Panc1 (cell line): ENCODE measurements at regions not wholly inside any gene's neighbourhood (a gene's known extent, or its start where the extent isn't known, plus 50 kb on each side); places are given as distances from the start of the nearest gene placed in this dataset.

Source experiments
- ATAC-seq: fragments of 200-7000 bp; cut with Tn5 transposase; 2 replicates; pipeline ENCODE4 v1.9.1; 2020; ENCODE audit warnings: mild to moderate bottlenecking, moderate library complexity
- BruUV-seq: library from RNA; stranded (reverse); fragments of 400-500 nt; replicated peaks from 2 replicates; lab custom pipeline; 2021; lab: Mats Ljungman, UMichigan
- CTCF ChIA-PET: fragments of 300-600 bp; sonication (Branson Sonifier 250); formaldehyde crosslinking; loops from one replicate; lab custom pipeline; 2022; ENCODE audit warnings: antibody characterized with exemption; lab: Charles Lee
- POLR2A ChIA-PET: fragments of 300-600 bp; sonication (Branson Sonifier 250); formaldehyde crosslinking; loops from one replicate; lab custom pipeline; 2022; ENCODE audit warnings: antibody characterized with exemption; lab: Charles Lee
- DNase-seq: peaks from one replicate; pipeline ENCODE4 v3.0.0-alpha.2; 2010; ENCODE audit warnings: low read depth, low spot score
- H3K27ac ChIP-seq: 2 replicates; pipeline ENCODE4 v1.5.1; 2011; ENCODE audit warnings: mild to moderate bottlenecking, low read length, inconsistent platforms
- H3K27me3 ChIP-seq: fragments of 200-500 bp; sonication (Bioruptor generic); 2 replicates; pipeline ENCODE4 v1.6.0; 2014; ENCODE audit warnings: low read length, inconsistent platforms; ENCODE audit not compliant: control insufficient read depth, insufficient read depth
- H3K36me3 ChIP-seq: fragments of 200-500 bp; sonication (Bioruptor generic); 2 replicates; pipeline ENCODE4 v1.5.1; 2014; ENCODE audit warnings: inconsistent platforms, mild to moderate bottlenecking, low read length, moderate library complexity; ENCODE audit not compliant: control insufficient read depth, insufficient read depth
- H3K4me1 ChIP-seq: 2 replicates; pipeline ENCODE4 v1.5.1; 2011; ENCODE audit warnings: inconsistent platforms, mild to moderate bottlenecking, low read length, moderate library complexity; ENCODE audit not compliant: control insufficient read depth, insufficient read depth
- H3K4me3 ChIP-seq, 2 experiments: 2 replicates each; pipeline ENCODE4 v1.5.1; 2011 to 2012; ENCODE audit warnings: low read depth in 2 of 2, low read length in 2 of 2, mild to moderate bottlenecking in 2 of 2, inconsistent platforms in 1 of 2, moderate library complexity in 1 of 2
- H3K9me3 ChIP-seq: fragments of 200-500 bp; sonication (Bioruptor generic); 2 replicates; pipeline ENCODE4 v1.5.1; 2014; ENCODE audit warnings: low read depth, mild to moderate bottlenecking, inconsistent platforms, low read length, moderate library complexity; ENCODE audit not compliant: control insufficient read depth, insufficient read depth
- POLR2AphosphoS5 ChIP-seq: IDR thresholded peaks from 2 replicates; pipeline ENCODE4 v1.6.1; 2012; ENCODE audit warnings: mild to moderate bottlenecking, low read depth, low read length, moderate library complexity
- SIN3A ChIP-seq: IDR thresholded peaks from 2 replicates; pipeline ENCODE4 v1.6.1; 2012; ENCODE audit warnings: low read depth, mild to moderate bottlenecking, low read length, moderate library complexity, borderline replicate concordance; ENCODE audit not compliant: insufficient read depth
- TCF7L2 ChIP-seq: IDR thresholded peaks from 2 replicates; pipeline ENCODE4 v1.6.1; 2011; ENCODE audit warnings: mild to moderate bottlenecking, low read depth, low read length, inconsistent platforms
- in situ Hi-C: cut with HindIII; loops from 2 replicates; pipeline ENCODE4 v1.10.0; 2016; ENCODE audit warnings: low sequenced_read_pairs, low pct_unique_long_range_greater_than_20kb
- intact Hi-C: fragments of 100-400 bp; cut with micrococcal nuclease; formaldehyde crosslinking; loops from one replicate; pipeline ENCODE4 v1.10.0; 2022; ENCODE audit not compliant: unreplicated experiment
- TF ChIP-seq, protein P1 (sequence below): fragments of 450-650 bp; IDR thresholded peaks from 2 replicates; pipeline ENCODE4 v1.5.1; 2017; ENCODE audit warnings: mild to moderate bottlenecking
- TF ChIP-seq, protein P2 (sequence below), 2 experiments: IDR thresholded peaks; 2 replicates each; pipeline ENCODE4 v1.6.1; 2011 to 2012; ENCODE audit warnings: low read depth in 2 of 2, control low read depth in 1 of 2, low read length in 1 of 2, mild to moderate bottlenecking in 1 of 2, moderate library complexity in 1 of 2; ENCODE audit not compliant: insufficient read depth in 1 of 2

DNA sequence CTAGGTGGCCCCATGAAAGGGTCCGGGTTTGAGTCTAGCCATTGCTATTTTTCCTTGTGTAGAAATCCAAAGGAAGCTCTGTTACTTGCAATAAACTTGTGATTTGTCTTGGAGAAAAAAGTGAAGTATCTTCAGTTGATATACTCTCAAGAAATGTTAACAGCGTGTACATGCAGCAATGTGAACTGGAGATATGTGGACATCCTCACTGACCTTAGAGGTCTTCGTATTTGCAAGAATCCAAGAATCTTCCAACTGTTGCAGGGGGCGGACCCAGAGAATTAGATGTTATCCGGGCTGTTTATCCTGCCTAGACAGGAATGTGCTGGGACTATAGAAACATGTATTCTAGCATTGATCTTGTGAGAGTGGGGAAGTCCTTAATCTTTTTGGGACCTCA is 187.6 kb downstream of the KCNS3 start:
- Histone ChIP-seq H3K4me3 (no peak overlapping the region), H3K36me3 (no peaks in the 10 kb centered on the region), H3K9me3 (no peaks in the 10 kb centered on the region), H3K27ac (no peak overlapping the region), H3K27me3 (no peaks in the 10 kb centered on the region), H3K4me1 (no peaks in the 10 kb centered on the region)
- intact Hi-C loops: no loop called here
- TF ChIP-seq POLR2AphosphoS5 (no peak), SIN3A (no peak), TCF7L2 (no peak)
- TF ChIP-seq, protein P1, sequence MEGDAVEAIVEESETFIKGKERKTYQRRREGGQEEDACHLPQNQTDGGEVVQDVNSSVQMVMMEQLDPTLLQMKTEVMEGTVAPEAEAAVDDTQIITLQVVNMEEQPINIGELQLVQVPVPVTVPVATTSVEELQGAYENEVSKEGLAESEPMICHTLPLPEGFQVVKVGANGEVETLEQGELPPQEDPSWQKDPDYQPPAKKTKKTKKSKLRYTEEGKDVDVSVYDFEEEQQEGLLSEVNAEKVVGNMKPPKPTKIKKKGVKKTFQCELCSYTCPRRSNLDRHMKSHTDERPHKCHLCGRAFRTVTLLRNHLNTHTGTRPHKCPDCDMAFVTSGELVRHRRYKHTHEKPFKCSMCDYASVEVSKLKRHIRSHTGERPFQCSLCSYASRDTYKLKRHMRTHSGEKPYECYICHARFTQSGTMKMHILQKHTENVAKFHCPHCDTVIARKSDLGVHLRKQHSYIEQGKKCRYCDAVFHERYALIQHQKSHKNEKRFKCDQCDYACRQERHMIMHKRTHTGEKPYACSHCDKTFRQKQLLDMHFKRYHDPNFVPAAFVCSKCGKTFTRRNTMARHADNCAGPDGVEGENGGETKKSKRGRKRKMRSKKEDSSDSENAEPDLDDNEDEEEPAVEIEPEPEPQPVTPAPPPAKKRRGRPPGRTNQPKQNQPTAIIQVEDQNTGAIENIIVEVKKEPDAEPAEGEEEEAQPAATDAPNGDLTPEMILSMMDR: no peak
- TF ChIP-seq, protein P2, sequence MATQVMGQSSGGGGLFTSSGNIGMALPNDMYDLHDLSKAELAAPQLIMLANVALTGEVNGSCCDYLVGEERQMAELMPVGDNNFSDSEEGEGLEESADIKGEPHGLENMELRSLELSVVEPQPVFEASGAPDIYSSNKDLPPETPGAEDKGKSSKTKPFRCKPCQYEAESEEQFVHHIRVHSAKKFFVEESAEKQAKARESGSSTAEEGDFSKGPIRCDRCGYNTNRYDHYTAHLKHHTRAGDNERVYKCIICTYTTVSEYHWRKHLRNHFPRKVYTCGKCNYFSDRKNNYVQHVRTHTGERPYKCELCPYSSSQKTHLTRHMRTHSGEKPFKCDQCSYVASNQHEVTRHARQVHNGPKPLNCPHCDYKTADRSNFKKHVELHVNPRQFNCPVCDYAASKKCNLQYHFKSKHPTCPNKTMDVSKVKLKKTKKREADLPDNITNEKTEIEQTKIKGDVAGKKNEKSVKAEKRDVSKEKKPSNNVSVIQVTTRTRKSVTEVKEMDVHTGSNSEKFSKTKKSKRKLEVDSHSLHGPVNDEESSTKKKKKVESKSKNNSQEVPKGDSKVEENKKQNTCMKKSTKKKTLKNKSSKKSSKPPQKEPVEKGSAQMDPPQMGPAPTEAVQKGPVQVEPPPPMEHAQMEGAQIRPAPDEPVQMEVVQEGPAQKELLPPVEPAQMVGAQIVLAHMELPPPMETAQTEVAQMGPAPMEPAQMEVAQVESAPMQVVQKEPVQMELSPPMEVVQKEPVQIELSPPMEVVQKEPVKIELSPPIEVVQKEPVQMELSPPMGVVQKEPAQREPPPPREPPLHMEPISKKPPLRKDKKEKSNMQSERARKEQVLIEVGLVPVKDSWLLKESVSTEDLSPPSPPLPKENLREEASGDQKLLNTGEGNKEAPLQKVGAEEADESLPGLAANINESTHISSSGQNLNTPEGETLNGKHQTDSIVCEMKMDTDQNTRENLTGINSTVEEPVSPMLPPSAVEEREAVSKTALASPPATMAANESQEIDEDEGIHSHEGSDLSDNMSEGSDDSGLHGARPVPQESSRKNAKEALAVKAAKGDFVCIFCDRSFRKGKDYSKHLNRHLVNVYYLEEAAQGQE (IDR thresholded peaks at IDR 0.05; ENCODE audit: insufficient read depth in 1 of 2, low read depth in 2 of 2, low read length in 1 of 2): no peak
- DNase-seq: no peak
- in situ Hi-C loops: no loop called here
- no peak for ATAC-seq
- no TSS peak for BruUV-seq
- CTCF ChIA-PET: interaction anchor here (0.6 kb wide), 1 partner anchor 9 kb away, joined by 4 read pairs; no protein-coding TSS in a partner anchor
- POLR2A ChIA-PET: no interaction called here

DNA sequence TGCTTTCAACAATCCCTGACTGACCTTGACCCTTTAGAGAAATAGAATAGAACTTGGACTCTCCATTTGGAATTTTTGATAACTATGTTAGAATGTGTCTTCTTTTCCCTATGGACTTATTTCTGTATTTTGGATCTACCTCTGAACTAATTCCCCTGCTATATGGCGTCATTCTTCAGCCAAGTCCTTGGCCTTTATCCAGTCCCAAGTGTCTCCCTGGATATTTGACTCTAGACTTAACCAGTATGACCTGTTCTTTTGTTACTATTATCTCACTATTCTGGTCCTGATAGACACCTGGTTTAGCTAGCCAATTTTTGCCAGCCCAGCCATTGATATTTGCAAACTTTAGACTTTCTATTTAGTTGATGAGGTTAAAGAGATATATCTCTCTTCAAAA is 186.8 kb downstream of the KCNS3 start:
- no peak overlapping the region for H3K27ac ChIP-seq
- no peaks in the 10 kb centered on the region for H3K27me3 ChIP-seq
- no peak overlapping the region for H3K4me3 ChIP-seq
- TF ChIP-seq TCF7L2 (no peak), POLR2AphosphoS5 (no peak), SIN3A (no peak)
- TF ChIP-seq, protein P1: no peak
- H3K9me3 ChIP-seq: no peaks in the 10 kb centered on the region
- intact Hi-C loops: no loop called here
- no TSS peak for BruUV-seq
- ChIA-PET POLR2A (no interaction called here), CTCF (no interaction called here)
- in situ Hi-C loops: no loop called here
- no peak for DNase-seq
- ATAC-seq: no peak
- H3K36me3 ChIP-seq: no peaks in the 10 kb centered on the region
- no peaks in the 10 kb centered on the region for H3K4me1 ChIP-seq
